ENCODE measurements at regions not wholly inside any gene's neighbourhood (a gene's known extent, or its start where the extent isn't known, plus 50 kb on each side); places are given as distances from the start of the nearest gene placed in this dataset.
"Not testable (repeated sequence)": the region's sequence is repeated elsewhere in the genome, so short reads cannot be mapped to it uniquely, and the experiment has no call there.

- DNase-seq (ENCODE audit: low read depth), result no peak
Observed at GRCh38 chr14:25436906-25437305, 387.0 kb upstream of the STXBP6 start.

GRCh38 chr14:25436288-25436875 lies 386.4 kb upstream of the STXBP6 start:
- no peak for DNase-seq (ENCODE audit: low read depth)

DNA sequence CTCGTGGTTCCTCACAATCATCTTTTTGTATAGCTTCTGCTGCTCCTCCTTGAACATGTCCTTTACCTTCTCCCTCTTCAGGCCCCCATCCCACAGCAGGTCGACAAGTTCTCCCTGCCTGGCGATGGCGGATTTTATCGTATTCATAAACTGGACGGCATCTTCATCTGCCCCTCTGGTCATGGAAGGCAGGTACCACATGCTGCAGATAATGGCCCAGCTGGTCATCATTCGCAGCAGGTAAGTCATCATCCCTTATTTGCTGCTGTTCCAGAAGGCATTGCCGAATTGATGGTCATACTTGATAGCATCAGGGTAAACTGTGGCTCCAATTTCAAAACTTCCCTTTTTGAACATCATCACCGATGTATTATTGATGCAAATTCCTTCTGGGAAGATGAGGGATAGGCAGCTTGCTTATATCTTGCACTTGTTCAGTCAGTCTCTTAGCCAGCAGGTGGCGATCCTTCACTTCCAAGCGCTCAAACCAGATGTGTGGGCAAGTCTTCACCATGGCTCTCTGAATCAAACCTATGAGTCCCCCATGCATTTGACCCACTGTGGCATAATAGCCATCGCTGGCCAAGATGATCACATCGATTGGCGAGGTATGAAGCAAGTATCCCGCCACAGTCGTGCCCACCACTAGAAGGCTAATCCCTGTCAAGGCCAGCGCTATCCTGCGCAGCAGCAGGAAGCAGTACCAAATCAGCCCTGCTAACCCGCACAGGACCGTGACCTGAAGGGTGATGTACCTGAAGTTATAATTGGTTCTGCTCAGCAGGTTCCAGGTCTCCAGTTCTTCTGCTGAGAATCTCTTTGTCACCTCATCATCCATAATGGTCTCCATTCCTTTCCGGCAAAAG lies 381.5 kb upstream of the STXBP6 start:
- peak; percentile 3 for DNase-seq (ENCODE audit: low read depth)

DNA sequence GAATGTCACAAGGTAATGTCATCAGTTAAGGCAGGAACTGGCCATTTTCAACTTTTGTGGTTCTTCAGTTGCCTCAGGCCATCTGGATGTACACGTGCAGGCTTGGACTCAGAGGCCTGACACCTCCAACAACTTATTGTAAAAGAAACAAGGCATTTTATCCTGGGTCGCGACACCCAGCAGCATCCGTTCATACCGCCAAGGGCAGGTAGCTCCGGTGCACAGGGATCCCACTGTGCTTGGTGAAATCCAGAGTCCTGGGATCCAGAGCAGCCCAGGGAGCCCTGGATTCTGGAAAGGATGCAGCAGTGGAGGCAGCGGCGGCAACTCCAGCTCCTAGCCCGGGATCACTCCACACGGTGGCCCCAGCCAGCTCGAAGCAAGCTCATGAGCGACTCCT lies 380.9 kb upstream of the STXBP6 start:
- DNase-seq (ENCODE audit: low read depth), result no peak

GRCh38 chr14:25412998-25413397 lies 363.1 kb upstream of the STXBP6 start:
- no peak for DNase-seq (ENCODE audit: low read depth)

DNA sequence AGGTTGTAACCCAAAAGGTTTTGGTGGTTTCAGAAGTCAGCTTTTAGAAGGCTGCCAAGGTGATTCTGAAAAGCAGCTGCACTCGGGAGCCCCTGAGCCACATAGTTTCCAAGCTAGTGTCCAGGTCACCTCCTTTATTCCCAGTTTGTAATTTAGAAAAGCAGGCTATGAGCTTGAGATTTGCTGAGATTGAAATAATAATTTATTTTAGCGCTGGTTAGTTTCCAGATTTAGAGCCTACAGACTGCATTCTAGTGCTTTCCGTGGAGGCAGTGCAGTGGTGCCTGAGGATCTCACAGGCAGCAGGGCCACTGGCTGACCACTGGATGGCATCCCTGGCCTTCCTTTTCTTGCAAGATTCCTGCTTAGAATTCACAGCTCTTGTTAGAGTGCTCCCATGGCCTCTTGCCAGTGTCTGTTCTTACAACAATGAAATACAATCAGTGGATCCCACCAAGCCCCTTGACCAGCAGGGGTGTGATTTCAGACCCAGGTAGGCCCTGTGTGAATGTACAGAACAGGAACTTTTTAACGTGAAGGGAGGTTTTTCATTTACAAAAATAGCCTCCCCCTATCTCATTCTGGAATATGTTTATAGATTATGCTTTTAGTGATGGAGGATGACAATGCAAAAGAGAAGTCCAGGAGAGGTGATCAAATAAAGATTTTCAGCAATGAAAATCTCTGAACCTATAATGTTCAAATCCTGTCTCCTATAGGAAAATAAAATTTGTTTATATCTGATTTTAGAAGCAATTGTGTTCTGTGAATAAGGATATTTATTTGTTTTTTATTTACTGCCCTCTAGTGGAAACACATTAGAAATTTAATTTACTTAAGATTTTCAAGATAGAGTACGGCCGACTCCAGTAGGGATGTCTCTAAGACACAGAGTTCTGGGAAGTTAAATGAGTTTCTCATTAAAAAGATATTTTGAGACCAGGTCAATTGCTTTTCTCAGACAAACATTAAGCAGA lies 362.1 kb upstream of the STXBP6 start:
- DNase-seq (ENCODE audit: low read depth), result peak; percentile 3

DNA sequence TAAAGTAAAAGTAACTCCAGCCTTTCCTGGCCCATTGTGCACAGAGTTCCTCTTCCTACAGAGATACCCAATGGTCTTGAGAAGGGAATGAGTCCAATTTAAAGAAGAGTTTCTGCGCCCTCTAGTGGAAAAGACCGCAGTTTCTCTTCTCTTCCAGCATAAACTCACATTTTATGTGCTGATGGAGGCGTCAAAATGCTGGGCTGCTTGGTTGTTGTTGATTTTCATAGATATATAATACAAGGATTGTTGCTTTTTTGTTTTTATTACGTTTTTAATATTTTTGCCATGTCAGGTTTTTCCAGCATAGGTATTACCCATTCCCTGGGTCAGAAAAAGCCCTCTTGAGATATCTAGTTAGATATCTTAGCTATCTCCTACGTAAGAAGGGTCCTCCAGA lies 356.9 kb upstream of the STXBP6 start:
- DNase-seq (ENCODE audit: low read depth), result peak; percentile 32

DNA sequence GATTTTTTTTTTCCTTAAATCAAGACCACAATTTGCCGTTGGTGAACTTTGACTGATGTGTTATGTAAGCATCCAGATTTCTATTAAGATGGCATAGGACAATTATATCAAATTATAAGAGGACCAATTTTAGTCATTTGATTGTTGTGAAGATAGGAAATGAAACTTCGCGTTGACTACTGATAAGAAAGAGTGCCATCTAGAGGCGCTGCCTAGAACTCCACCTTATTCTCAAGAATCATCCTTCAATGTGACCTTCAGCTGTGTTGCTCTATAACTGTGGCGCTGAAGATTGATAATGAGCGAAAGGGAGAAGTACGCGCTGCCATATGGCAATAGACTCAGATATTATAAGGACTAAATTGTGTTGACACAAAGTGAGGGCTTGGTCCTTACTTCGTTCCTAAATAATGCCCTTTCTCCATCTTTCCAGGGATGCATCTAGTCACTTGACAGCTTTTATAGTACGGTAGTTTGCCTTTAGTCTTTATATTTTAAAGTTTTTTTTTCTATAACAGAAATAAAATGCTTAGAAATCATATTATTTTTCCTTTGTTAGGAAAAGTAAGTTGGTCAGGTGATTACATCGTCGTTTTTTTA lies 350.8 kb upstream of the STXBP6 start:
- DNase-seq (ENCODE audit: low read depth), result peak; percentile 43

GRCh38 chr14:25396128-25396527 lies 346.2 kb upstream of the STXBP6 start:
- peak; percentile 30 for DNase-seq (ENCODE audit: low read depth)

- no peak for DNase-seq (ENCODE audit: low read depth)
Observed at GRCh38 chr14:25394791-25395391, 344.9 kb upstream of the STXBP6 start.

GRCh38 chr14:25394356-25394755 lies 344.4 kb upstream of the STXBP6 start:
- DNase-seq (ENCODE audit: low read depth), result peak; percentile 7

- no peak for DNase-seq (ENCODE audit: low read depth)
Observed at GRCh38 chr14:25389948-25390347, 340.0 kb upstream of the STXBP6 start.

- DNase-seq (ENCODE audit: low read depth), result peak; percentile 21
Observed at GRCh38 chr14:25381498-25381897, 331.6 kb upstream of the STXBP6 start.

DNA sequence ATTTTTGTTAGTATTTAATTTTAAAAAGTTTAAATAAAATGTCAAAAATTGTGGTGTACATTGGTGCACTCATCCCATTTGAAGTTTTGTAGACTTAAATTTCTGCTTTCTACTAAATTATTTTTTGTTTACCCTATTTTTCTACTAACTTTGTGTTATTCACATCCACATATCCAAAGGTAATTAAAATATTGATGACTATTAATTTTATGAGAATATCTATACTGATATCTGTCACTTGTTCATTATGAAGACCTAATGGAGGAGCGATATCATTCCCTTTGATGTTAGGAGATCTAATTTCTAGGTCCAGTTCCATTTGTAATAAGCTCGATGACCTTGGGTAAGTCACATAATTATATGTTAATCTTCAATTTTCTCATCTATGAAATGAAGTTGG lies 325.7 kb upstream of the STXBP6 start:
- no peak for DNase-seq (ENCODE audit: low read depth)

DNA sequence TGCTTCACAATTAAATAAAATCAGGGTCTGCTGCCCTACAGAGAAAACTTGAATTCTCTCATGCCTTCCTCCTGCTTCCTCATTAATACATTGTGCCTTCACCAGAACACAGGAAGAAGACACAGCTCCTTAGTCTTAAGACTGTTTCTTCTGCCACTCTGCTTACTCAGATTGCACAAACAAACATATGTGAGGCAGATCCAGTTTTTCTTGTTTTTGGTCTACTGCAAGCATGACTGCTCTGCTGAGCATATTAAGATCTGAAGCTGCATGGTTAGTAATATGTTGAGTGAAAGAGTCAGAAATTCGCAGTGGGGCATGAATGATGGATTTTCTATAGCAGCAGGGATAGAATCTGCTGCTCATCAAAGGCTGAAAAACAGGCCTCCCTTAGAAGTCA lies 321.1 kb upstream of the STXBP6 start:
- DNase-seq (ENCODE audit: low read depth), result no peak

DNA sequence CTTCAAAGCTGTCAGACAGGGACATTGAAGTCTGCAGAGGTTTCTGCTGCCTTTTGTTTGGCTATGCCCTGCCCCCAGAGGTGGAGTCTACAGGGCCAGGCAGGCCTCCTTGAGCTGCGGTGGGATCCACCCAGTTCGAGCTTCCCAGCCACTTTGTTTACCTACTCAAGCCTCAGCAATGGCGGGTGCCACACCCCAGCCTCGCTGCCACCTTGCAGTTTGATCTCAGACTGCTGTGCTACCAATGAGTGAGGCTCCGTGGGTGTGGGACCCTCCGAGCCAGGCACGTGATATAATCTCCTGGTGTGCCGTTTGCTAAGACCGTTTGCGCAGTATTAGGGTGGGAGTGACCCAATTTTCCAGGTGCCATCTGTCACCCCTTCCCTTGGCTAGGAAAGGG lies 320.1 kb upstream of the STXBP6 start:
- not testable (repeated sequence) for DNase-seq (ENCODE audit: low read depth)

DNA sequence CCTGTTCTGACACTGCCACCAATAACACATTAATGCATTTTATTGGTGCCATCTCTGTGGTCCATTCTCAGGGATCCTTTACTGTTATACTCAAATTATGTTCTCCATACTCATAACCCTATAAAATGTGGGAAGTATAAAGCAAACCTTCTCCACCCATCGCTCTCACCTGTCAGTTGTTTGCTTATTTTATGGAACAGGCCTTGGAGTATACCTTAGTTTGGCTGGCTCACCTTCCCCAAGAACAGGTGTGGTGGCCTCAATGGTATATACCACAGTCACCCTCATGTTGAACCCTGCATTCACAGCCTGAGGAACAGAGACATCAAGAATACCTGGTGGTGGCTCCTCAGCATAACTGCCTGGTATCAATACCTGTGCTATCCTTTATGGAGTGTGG lies 308.4 kb upstream of the STXBP6 start:
- DNase-seq (ENCODE audit: low read depth), result no peak

DNA sequence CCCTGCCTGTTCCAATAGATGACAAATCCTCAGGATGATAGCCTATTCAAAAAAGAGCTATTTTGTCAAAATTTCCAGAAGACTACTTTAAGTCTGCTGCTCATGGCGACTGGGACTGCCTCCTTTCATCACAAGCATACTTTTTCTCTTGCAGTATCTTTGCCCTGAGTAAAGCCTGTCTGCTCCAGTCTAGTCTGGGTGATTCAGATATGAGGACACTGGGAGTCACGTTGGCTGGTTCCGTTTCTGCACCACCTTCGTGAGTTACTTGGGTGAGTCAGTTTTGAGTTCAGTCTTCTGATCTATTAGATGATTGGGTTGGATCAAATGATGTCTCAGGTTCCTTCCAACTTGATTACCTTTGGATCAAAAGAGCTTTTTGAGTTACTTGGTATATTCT lies 301.3 kb upstream of the STXBP6 start:
- no peak for DNase-seq (ENCODE audit: low read depth)

DNA sequence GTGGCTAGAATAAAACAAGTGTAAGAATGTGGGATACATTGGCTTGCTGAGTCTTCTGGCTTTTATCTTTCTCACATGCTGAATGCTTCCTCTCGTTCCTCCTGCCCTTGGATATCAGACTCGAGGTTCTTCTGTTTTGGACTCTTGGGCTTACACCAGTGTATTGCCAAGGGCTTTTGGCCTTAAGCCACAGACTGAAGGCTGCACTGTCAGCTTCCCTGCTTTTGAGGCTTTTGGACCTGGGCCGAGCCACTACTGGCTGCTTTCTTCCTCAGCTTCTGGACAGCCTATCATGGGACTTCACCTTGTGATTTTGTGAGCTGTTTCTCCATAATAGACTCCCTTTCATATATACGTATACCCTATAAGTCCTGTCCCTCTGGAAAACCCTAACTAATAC lies 300.9 kb upstream of the STXBP6 start:
- no peak for DNase-seq (ENCODE audit: low read depth)

GRCh38 chr14:25350021-25350420 lies 300.1 kb upstream of the STXBP6 start:
- no peak for DNase-seq (ENCODE audit: low read depth)

DNA sequence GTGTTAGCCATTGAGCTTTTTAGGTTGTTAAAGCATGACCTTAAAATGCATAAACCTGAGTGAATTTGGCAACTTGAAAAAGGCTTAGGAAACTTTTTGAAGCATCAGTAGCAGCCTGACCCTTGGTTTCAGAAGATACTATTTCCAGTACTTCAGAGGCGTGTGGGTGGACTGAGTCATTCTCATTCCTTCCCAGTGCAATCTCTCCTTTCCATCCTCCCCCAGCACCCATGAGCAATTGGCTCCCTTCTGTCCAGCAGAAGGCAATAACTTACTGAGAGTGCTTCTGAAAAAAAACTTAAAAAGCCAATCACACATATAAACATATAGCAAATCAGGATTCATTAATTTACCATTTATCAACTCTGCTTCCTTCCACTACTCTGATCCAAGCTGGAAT lies 299.3 kb upstream of the STXBP6 start:
- DNase-seq (ENCODE audit: low read depth), result no peak

DNA sequence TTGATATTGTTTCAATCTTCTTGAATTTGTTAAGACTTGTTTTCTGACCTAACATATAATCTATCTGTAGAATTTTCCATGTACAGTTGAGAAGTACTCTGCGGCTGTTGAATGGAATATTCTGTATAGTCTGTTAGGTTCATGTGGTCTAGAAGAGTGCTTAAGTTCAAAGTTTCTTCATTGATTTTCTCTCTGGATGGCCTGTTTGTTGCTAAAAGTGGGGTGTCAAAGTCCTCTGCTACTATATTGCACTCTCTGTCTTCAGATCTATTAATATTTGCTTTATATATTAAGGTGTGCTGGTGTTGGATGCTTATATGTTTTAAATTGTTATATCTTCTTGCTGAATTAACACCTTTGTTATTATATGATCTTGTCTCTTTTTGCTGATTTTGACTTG lies 290.9 kb upstream of the STXBP6 start:
- no peak for DNase-seq (ENCODE audit: low read depth)

Data from RPMI7951 (cell line).